MM.1S (cell line): ENCODE measurements at regions not wholly inside any gene's neighbourhood (a gene's known extent, or its start where the extent isn't known, plus 50 kb on each side); places are given as distances from the start of the nearest gene placed in this dataset.

Experiments used
- DNase-seq: peaks from one replicate; pipeline ENCODE4 v3.0.0-alpha.2; 2015
- H2AFZ ChIP-seq: fragments of 300-600 bp; sonication (generic); 2 replicates; pipeline ENCODE4 v1.6.0; 2016; ENCODE audit warnings: antibody characterized with exemption, low read length
- H3F3A ChIP-seq: fragments of 300-600 bp; sonication (generic); 2 replicates; pipeline ENCODE4 v1.6.1; 2016; ENCODE audit warnings: mild to moderate bottlenecking, antibody characterized with exemption, low read length, moderate library complexity, mixed read lengths; ENCODE audit not compliant: insufficient read depth
- H3K27ac ChIP-seq: fragments of 300-600 bp; sonication (generic); 2 replicates; pipeline ENCODE4 v1.5.1; 2016; ENCODE audit warnings: mild to moderate bottlenecking, low read length
- H3K27me3 ChIP-seq: fragments of 300-600 bp; sonication (generic); replicated peaks from 2 replicates; pipeline ENCODE4 v1.6.0; 2016; ENCODE audit warnings: low read length; ENCODE audit not compliant: insufficient read depth
- H3K36me3 ChIP-seq: fragments of 300-600 bp; sonication (generic); replicated peaks from 2 replicates; pipeline ENCODE4 v1.6.1; 2016; ENCODE audit warnings: mild to moderate bottlenecking, low read length, mixed read lengths; ENCODE audit not compliant: insufficient read depth
- H3K4me1 ChIP-seq: fragments of 300-600 bp; sonication (generic); 2 replicates; pipeline ENCODE4 v1.6.1; 2016; ENCODE audit warnings: low read length, mixed read lengths
- H3K4me2 ChIP-seq: fragments of 300-600 bp; sonication (generic); 2 replicates; pipeline ENCODE4 v1.6.0; 2016; ENCODE audit warnings: low read depth, low read length
- H3K4me3 ChIP-seq: fragments of 300-600 bp; sonication (generic); 2 replicates; pipeline ENCODE4 v1.5.1; 2016; ENCODE audit warnings: low read length, mixed read lengths
- H3K79me2 ChIP-seq: fragments of 300-600 bp; sonication (generic); 2 replicates; pipeline ENCODE4 v1.6.1; 2016; ENCODE audit warnings: mixed run types, low read length, mixed read lengths
- H3K9ac ChIP-seq: fragments of 300-600 bp; sonication (generic); 2 replicates; pipeline ENCODE4 v1.6.1; 2016; ENCODE audit warnings: low read length, mixed read lengths
- H3K9me2 ChIP-seq: fragments of 300-600 bp; sonication (generic); replicated peaks from 2 replicates; pipeline ENCODE4 v1.6.1; 2016; ENCODE audit warnings: mild to moderate bottlenecking, low read length, mixed read lengths; ENCODE audit not compliant: insufficient read depth
- H3K9me3 ChIP-seq: fragments of 300-600 bp; sonication (generic); replicated peaks from 2 replicates; pipeline ENCODE4 v1.6.1; 2016; ENCODE audit warnings: mild to moderate bottlenecking, low read length, mixed read lengths; ENCODE audit not compliant: insufficient read depth
- H4K20me1 ChIP-seq: fragments of 300-600 bp; sonication (generic); 2 replicates; pipeline ENCODE4 v1.6.1; 2016; ENCODE audit warnings: mild to moderate bottlenecking, low read length, moderate library complexity, mixed read lengths; ENCODE audit not compliant: insufficient read depth
- EZH2 ChIP-seq: fragments of 300-600 bp; sonication (generic); optimal IDR thresholded peaks from 2 replicates; pipeline ENCODE3; 2017; ENCODE audit warnings: low read depth, mild to moderate bottlenecking, antibody characterized with exemption, low read length, mixed read lengths
- EZH2phosphoT487 ChIP-seq: fragments of 300-600 bp; sonication (generic); IDR thresholded peaks from 2 replicates; pipeline ENCODE4 v1.6.1; 2018; ENCODE audit warnings: antibody characterized with exemption, low read length
- TF ChIP-seq, protein P1 (sequence below): fragments of 300-600 bp; sonication (generic); IDR thresholded peaks from 2 replicates; pipeline ENCODE4 v1.5.1; 2016; ENCODE audit warnings: antibody characterized with exemption, low read length, mixed read lengths

DNA sequence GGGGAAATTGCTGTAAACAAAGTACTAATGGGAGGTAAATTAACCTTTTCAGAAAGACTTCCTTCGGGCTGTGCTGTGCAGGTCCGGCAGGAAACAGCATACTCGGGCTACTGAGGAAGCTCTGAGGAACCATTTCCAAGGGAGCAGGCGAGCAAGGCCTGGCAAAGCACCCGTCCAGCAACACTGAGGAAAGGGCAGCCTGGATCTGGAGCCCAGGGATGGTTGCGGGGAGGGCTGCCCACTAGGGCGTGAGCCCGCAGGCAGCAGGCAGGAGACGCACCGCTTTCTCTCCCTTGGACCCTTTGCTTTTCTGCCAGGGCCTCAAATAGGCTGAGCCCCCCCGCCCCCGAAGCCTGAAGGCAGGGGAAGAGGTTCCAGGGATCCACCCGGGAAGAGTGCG, 89.5 kb downstream of the SOX11 start:
- H3K4me3 ChIP-seq, result no peak overlapping the region
- no peak for TF ChIP-seq EZH2
- no peak for TF ChIP-seq EZH2phosphoT487
- TF ChIP-seq, protein P1, sequence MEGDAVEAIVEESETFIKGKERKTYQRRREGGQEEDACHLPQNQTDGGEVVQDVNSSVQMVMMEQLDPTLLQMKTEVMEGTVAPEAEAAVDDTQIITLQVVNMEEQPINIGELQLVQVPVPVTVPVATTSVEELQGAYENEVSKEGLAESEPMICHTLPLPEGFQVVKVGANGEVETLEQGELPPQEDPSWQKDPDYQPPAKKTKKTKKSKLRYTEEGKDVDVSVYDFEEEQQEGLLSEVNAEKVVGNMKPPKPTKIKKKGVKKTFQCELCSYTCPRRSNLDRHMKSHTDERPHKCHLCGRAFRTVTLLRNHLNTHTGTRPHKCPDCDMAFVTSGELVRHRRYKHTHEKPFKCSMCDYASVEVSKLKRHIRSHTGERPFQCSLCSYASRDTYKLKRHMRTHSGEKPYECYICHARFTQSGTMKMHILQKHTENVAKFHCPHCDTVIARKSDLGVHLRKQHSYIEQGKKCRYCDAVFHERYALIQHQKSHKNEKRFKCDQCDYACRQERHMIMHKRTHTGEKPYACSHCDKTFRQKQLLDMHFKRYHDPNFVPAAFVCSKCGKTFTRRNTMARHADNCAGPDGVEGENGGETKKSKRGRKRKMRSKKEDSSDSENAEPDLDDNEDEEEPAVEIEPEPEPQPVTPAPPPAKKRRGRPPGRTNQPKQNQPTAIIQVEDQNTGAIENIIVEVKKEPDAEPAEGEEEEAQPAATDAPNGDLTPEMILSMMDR, result no peak

GRCh38 chr2:5782103-5782502, 89.9 kb downstream of the SOX11 start:
- H3K36me3 ChIP-seq, result no peaks in the 10 kb centered on the region
- H3K4me1 ChIP-seq, result no peaks in the 10 kb centered on the region
- no peaks in the 10 kb centered on the region for H3F3A ChIP-seq
- H4K20me1 ChIP-seq, result no peaks in the 10 kb centered on the region
- H3K27me3 ChIP-seq, result no peaks in the 10 kb centered on the region
- H3K79me2 ChIP-seq, result no peaks in the 10 kb centered on the region
- no peak for TF ChIP-seq EZH2phosphoT487
- TF ChIP-seq EZH2, result no peak
- TF ChIP-seq, protein P1, result no peak
- no peak overlapping the region for H3K27ac ChIP-seq
- H3K9me3 ChIP-seq, result no peaks in the 10 kb centered on the region
- H3K4me2 ChIP-seq, result no peak overlapping the region
- H3K9me2 ChIP-seq, result no peaks in the 10 kb centered on the region
- H3K9ac ChIP-seq, result no peak overlapping the region
- H3K4me3 ChIP-seq, result no peak overlapping the region
- no peak overlapping the region for H2AFZ ChIP-seq
- no peak for DNase-seq

More for the DNA sequence above, 89.5 kb downstream of the SOX11 start:
- no peaks in the 10 kb centered on the region for H4K20me1 ChIP-seq
- no peak for DNase-seq
- H3K9me2 ChIP-seq, result no peaks in the 10 kb centered on the region
- no peak overlapping the region for H3K4me2 ChIP-seq
- H3K36me3 ChIP-seq, result no peaks in the 10 kb centered on the region
- no peaks in the 10 kb centered on the region for H3K79me2 ChIP-seq
- H3K27ac ChIP-seq, result no peak overlapping the region
- no peak overlapping the region for H2AFZ ChIP-seq
- no peaks in the 10 kb centered on the region for H3K4me1 ChIP-seq
- no peaks in the 10 kb centered on the region for H3F3A ChIP-seq
- H3K27me3 ChIP-seq, result no peaks in the 10 kb centered on the region
- H3K9ac ChIP-seq, result no peak overlapping the region
- no peaks in the 10 kb centered on the region for H3K9me3 ChIP-seq

- no peak overlapping the region for H3K27ac ChIP-seq
- no peaks in the 10 kb centered on the region for H3K4me1 ChIP-seq
- TF ChIP-seq EZH2phosphoT487 (no peak), EZH2 (no peak)
- TF ChIP-seq, protein P1, result no peak
- no peak overlapping the region for H3K9ac ChIP-seq
- H4K20me1 ChIP-seq, result no peaks in the 10 kb centered on the region
- H3K4me2 ChIP-seq, result no peak overlapping the region
- no peaks in the 10 kb centered on the region for H3K27me3 ChIP-seq
- H3K9me2 ChIP-seq, result no peaks in the 10 kb centered on the region
- no peak for DNase-seq
- H3F3A ChIP-seq, result no peaks in the 10 kb centered on the region
- H3K79me2 ChIP-seq, result no peaks in the 10 kb centered on the region
- H3K36me3 ChIP-seq, result no peaks in the 10 kb centered on the region
- no peaks in the 10 kb centered on the region for H3K9me3 ChIP-seq
- no peak overlapping the region for H3K4me3 ChIP-seq
- no peak overlapping the region for H2AFZ ChIP-seq
Measured at GRCh38 chr2:5788447-5788846, 96.3 kb downstream of the SOX11 start.
